Stimulated activated CD8-positive, alpha-beta memory T cell treated with anti-CD3 and anti-CD28 coated beads, Interleukin-2, amount 100 ng/mL, for 1 hour (primary cell): ENCODE measurements at regions not wholly inside any gene's neighbourhood (a gene's known extent, or its start where the extent isn't known, plus 50 kb on each side); places are given as distances from the start of the nearest gene placed in this dataset.
"Not testable (repeated sequence)": the region's sequence is repeated elsewhere in the genome, so short reads cannot be mapped to it uniquely, and the experiment has no call there.

Experiments used
- DNase-seq, 2 donors: peaks; one replicate each; pipeline ENCODE4 v3.0.0-alpha.2; 2020; ENCODE audit warnings: low read depth in 2 of 2

GRCh38 chr11:35046681-35047080 lies 92.3 kb upstream of the CD44 start:
- no peak for DNase-seq

DNA sequence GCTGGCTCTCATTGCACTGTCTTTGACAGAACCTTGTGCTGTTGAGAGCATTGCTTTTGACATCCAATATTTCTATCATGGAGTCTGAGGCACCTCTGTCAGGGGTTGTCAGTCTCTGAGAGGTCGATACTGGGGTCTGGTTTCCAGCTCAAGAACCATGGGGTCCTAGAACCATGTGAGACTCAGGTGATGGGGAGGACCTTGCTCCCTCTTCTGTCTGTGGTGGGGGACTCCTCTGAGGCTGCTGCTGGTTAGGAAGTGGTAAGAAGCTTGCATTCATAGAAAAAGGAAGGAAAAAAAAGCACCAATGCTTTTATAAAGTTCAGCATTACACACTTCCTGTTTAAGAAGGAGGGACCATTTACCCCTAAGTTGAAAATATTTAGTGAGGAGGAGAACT lies 91.8 kb upstream of the CD44 start:
- DNase-seq, result peak; percentile 20 to 26

GRCh38 chr11:35047769-35048168 lies 91.2 kb upstream of the CD44 start:
- DNase-seq, result no peak

DNA sequence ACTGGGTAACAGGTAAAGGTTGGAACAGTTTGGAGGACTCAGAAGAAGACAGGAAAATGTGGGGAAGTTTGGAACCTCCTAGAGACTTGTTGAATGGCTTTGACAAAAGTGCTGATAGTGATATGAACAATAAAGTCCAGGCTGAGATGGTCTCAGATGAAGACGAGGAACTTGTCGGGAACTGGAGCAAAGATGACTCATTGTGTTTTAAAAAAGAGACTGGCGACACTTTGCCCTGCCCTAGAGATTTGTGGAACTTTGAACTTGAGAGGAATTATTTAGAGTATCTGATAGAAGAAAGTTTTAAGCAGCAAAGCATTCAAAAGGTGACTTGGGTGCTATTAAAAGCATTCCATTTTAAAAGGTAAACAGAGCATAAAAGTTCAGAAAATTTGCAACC lies 90.6 kb upstream of the CD44 start:
- DNase-seq, result not testable (repeated sequence)

DNA sequence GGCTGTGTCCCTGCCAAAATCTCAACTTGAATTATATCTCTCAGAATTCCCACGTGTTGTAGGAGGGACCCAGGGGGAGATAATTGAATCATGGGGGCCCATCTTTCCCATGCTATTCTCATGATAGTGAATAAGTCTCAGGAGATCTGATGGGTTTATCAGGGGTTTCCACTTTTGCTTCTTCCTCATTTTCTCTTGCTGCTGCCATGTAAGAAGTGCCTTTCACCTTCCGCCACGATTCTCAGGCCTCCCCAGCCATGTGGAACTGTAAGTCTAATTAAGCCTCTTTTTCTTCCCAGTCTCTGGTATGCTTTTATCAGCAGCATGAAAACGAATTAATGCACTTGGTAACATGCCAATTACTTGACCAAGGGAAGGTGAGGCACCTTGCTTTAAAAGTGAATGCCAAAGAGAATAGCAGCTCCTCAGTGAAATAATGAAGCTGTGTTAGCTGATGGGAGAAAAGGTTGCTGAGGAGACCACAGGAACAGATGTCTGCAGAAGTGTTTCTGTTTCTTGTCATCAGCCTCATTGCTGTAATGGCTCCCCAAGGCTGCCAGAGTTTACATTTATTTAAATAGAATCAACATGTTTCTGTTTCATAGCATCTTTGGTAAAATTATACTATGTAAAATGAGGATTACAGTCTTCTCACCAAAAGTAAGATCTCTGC lies 89.0 kb upstream of the CD44 start:
- no peak for DNase-seq

- no peak for DNase-seq
Measured at GRCh38 chr11:35050541-35050995, 88.4 kb upstream of the CD44 start.

GRCh38 chr11:35056391-35057093 lies 82.4 kb upstream of the CD44 start:
- no peak for DNase-seq

GRCh38 chr11:35057926-35058668 lies 80.9 kb upstream of the CD44 start:
- no peak for DNase-seq

GRCh38 chr11:35058669-35059434 lies 80.1 kb upstream of the CD44 start:
- no peak for DNase-seq

GRCh38 chr11:35061516-35062440 lies 77.2 kb upstream of the CD44 start:
- DNase-seq, result no peak

GRCh38 chr11:35063488-35063931 lies 75.5 kb upstream of the CD44 start:
- no peak for DNase-seq

- DNase-seq, result no peak
Measured at GRCh38 chr11:35064114-35064800, 74.7 kb upstream of the CD44 start.

GRCh38 chr11:35065566-35065965 lies 73.4 kb upstream of the CD44 start:
- no peak for DNase-seq

GRCh38 chr11:35066030-35066429 lies 72.9 kb upstream of the CD44 start:
- DNase-seq, result no peak

- no peak for DNase-seq
Measured at GRCh38 chr11:35066783-35067423, 72.1 kb upstream of the CD44 start.

DNA sequence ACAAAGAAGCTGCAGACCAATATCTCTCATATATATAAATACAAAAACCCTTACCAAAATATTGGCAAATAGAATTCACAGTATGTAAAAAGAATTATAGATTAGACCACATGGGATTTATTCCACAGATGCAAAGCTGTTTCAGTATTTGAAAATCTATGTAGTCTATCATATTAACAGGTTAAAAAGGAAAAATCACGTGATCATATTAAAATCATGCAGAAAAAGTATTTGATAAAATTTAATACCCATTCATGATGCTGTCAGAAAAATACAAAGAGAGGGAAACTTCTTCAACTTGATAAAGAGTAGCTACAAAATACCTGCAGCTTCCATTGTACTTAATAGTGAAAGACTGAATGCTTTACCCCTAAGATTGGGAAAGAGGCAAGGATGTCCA lies 67.2 kb upstream of the CD44 start:
- DNase-seq, result no peak

- DNase-seq, result no peak
Measured at GRCh38 chr11:35073691-35074419, 65.1 kb upstream of the CD44 start.

DNA sequence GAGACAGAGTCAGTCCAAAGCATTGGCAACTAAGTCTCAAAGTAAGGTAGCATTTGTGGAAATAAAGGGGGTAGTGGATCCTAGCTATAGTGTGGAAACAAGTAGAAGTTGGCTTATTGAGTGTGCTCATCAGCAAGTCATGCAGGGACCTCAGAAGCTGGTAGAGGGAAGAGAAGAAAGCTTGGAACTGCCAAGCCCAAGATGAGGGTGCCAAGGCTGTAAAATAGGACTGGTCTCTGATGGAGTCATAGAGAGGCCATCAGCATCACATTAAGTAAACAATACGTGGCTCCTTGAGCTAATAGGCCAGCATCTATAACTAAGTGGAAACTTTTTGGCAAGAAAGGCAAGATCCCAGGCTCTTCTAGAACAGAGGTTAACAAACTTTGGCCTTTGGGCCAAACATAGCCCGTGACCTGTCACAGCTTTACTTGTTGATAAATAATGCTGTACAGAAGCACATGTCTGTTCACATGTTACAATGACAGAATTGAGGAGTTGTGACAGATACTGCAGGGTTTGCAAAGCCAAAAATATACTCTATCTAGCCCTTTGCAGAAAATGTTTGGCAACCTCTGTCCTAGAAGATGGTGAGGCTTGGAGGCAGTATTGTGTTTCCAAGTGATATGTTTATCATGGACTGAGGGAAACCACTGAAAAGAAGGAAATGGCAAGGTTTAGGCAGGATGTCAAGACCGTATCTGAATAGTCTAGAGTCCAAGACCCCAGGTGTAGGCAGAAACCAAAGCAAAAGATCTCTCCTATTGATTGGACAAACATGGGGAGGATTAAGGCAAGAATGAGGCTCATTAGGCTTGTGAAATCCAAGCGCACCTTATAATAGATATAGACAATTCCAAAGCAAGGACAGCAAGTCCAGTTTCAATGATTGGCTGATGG lies 62.5 kb upstream of the CD44 start:
- DNase-seq, result no peak
